Tibial nerve (tissue), 4 donors: ENCODE measurements at regions not wholly inside any gene's neighbourhood (a gene's known extent, or its start where the extent isn't known, plus 50 kb on each side); places are given as distances from the start of the nearest gene placed in this dataset.

Experiments used
- CTCF ChIP-seq, 5 experiments: fragments of 200-600 bp in 3 of 5; fragments of 450-650 bp in 2 of 5; sonication (generic) in 3 of 5; IDR thresholded peaks; one replicate each; pipeline ENCODE4 v1.5.1; 2016 to 2019; ENCODE audit warnings: antibody characterized with exemption in 5 of 5, mild to moderate bottlenecking in 3 of 5, moderate library complexity in 2 of 5
- EP300 ChIP-seq, 2 donors: sonication (generic); formaldehyde crosslinking; IDR thresholded peaks; one replicate each; pipeline ENCODE4 v1.6.1; 2017; ENCODE audit warnings: antibody characterized with exemption in 2 of 2, mild to moderate bottlenecking in 1 of 2
- POLR2A ChIP-seq, 2 donors: fragments of 450-650 bp; IDR thresholded peaks; one replicate each; pipeline ENCODE4 v1.6.1; 2017; ENCODE audit warnings: antibody characterized with exemption in 2 of 2, mild to moderate bottlenecking in 2 of 2, moderate library complexity in 2 of 2

DNA sequence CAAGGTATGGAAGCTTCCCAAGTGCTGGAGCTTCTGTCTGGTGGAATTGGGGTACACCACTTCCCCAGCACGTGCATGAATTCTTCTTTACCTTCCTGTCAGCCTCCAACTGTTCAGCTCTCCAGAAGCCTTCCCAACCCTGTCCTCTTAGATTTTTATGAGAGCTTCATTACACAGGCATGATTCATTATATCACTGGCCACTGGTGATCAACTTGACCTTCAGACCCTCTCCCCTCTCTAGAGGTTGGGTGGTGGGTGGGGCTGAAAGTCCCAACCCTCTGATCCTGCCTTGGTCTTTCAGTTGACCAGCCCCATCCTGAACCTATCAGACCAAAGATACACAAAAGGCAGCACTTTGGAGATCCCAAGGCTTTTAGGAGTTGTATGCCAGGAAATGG, 795.7 kb upstream of the SOX9 start:
- TF ChIP-seq CTCF (IDR thresholded peaks at IDR 0.05) (no peak), POLR2A (IDR thresholded peaks at IDR 0.05) (no peak), EP300 (IDR thresholded peaks at IDR 0.05) (no peak)
